Smooth muscle cell (in vitro differentiated cells): ENCODE measurements at regions not wholly inside any gene's neighbourhood (a gene's known extent, or its start where the extent isn't known, plus 50 kb on each side); places are given as distances from the start of the nearest gene placed in this dataset.

Experiments used
- DNase-seq: peaks from one replicate; lab custom pipeline; 2025; ENCODE audit not compliant: unreplicated experiment; lab: John Stamatoyannopoulos, UW
- H2AFZ ChIP-seq: fragments of 200-600 bp; sonication (generic); 2 replicates; pipeline ENCODE4 v1.6.0; 2016; ENCODE audit warnings: antibody characterized with exemption, low read depth, mild to moderate bottlenecking
- H3F3A ChIP-seq: fragments of 200-600 bp; sonication (generic); 2 replicates; pipeline ENCODE4 v1.6.0; 2017; ENCODE audit warnings: antibody characterized with exemption, low read depth
- H3K27ac ChIP-seq: fragments of 200-600 bp; sonication (generic); 2 replicates; pipeline ENCODE4 v1.5.1; 2016; ENCODE audit warnings: low read depth, mild to moderate bottlenecking
- H3K27me3 ChIP-seq: fragments of 200-600 bp; sonication (generic); 2 replicates; pipeline ENCODE4 v1.6.1; 2016; ENCODE audit warnings: low read depth, mild to moderate bottlenecking
- H3K36me3 ChIP-seq: fragments of 200-600 bp; sonication (generic); 2 replicates; pipeline ENCODE4 v1.5.1; 2016; ENCODE audit warnings: low read depth
- H3K4me1 ChIP-seq: fragments of 200-600 bp; sonication (generic); 2 replicates; pipeline ENCODE4 v1.5.1; 2016; ENCODE audit warnings: low read depth
- H3K4me2 ChIP-seq: fragments of 200-600 bp; sonication (generic); 2 replicates; pipeline ENCODE4 v1.6.0; 2016; ENCODE audit warnings: mild to moderate bottlenecking
- H3K4me3 ChIP-seq: fragments of 200-600 bp; sonication (generic); 2 replicates; pipeline ENCODE4 v1.5.1; 2016; ENCODE audit warnings: mild to moderate bottlenecking
- H3K79me2 ChIP-seq: fragments of 200-600 bp; sonication (generic); 2 replicates; pipeline ENCODE4 v1.6.0; 2016; ENCODE audit warnings: low read depth, mild to moderate bottlenecking
- H3K9ac ChIP-seq: fragments of 200-600 bp; sonication (generic); 2 replicates; pipeline ENCODE4 v1.6.0; 2016; ENCODE audit warnings: low read depth
- H3K9me3 ChIP-seq: fragments of 200-600 bp; sonication (generic); replicated peaks from 2 replicates; pipeline ENCODE4 v1.5.1; 2016; ENCODE audit warnings: low read depth
- H4K20me1 ChIP-seq: fragments of 200-600 bp; sonication (generic); 2 replicates; pipeline ENCODE4 v1.6.0; 2016; ENCODE audit warnings: low read depth
- CTCF ChIP-seq: fragments of 200-600 bp; sonication (generic); IDR thresholded peaks from 2 replicates; pipeline ENCODE4 v1.5.1; 2017; ENCODE audit warnings: borderline replicate concordance, mild to moderate bottlenecking, antibody characterized with exemption; ENCODE audit not compliant: insufficient read depth, poor library complexity, severe bottlenecking
- WGBS: methylation state at CpG from one replicate; pipeline ENCODE4 v1.1.7; 2016; ENCODE audit warnings: low lambda C conversion rate; 5-methylcytosine and 5-hydroxymethylcytosine counted together

GRCh38 chr6:11911538-11911937 is 100.6 kb upstream of the HIVEP1 start:
- no peaks in the 10 kb centered on the region for H3K27me3 ChIP-seq
- no peaks in the 10 kb centered on the region for H4K20me1 ChIP-seq
- DNase-seq: no peak
- no peak overlapping the region for H3K9ac ChIP-seq
- no peaks in the 10 kb centered on the region for H3K4me1 ChIP-seq
- no peaks in the 10 kb centered on the region for H3K36me3 ChIP-seq
- no peak overlapping the region for H2AFZ ChIP-seq
- no peaks in the 10 kb centered on the region for H3K9me3 ChIP-seq
- WGBS: 67% methylated on average over 1 of the region's 1 CpG
- TF ChIP-seq CTCF: no peak
- no peaks in the 10 kb centered on the region for H3K79me2 ChIP-seq
- no peak overlapping the region for H3K4me3 ChIP-seq
- H3F3A ChIP-seq: peaks cover 3% of the 10 kb centered on the region
- H3K4me2 ChIP-seq: no peak overlapping the region
- no peak overlapping the region for H3K27ac ChIP-seq

GRCh38 chr6:11909696-11910132 is 102.4 kb upstream of the HIVEP1 start:
- Histone ChIP-seq H3K4me2 (peak overlapping the region; percentile 18), H3K9me3 (no peaks in the 10 kb centered on the region), H3K27me3 (no peaks in the 10 kb centered on the region), H3K27ac (peak overlapping the region; percentile 23), H2AFZ (no peak overlapping the region), H3K79me2 (no peaks in the 10 kb centered on the region), H3K4me3 (no peak overlapping the region), H3K9ac (no peak overlapping the region), H3F3A (peaks cover 3% of the 10 kb centered on the region), H3K36me3 (no peaks in the 10 kb centered on the region), H4K20me1 (no peaks in the 10 kb centered on the region), H3K4me1 (no peaks in the 10 kb centered on the region)
- WGBS: 59% methylated on average over 7 of the region's 7 CpGs
- no peak for TF ChIP-seq CTCF
- no peak for DNase-seq

GRCh38 chr6:11908436-11909105 is 103.5 kb upstream of the HIVEP1 start:
- Histone ChIP-seq H3K36me3 (no peaks in the 10 kb centered on the region), H2AFZ (no peak overlapping the region), H3K4me3 (no peak overlapping the region), H3K4me1 (no peaks in the 10 kb centered on the region), H3K9me3 (no peaks in the 10 kb centered on the region), H3K9ac (no peak overlapping the region), H4K20me1 (no peaks in the 10 kb centered on the region), H3K27me3 (no peaks in the 10 kb centered on the region), H3F3A (peaks cover 3% of the 10 kb centered on the region), H3K27ac (no peak overlapping the region), H3K4me2 (no peak overlapping the region), H3K79me2 (no peaks in the 10 kb centered on the region)
- DNase-seq: no peak
- 81% methylated on average over 2 of the region's 2 CpGs for WGBS
- TF ChIP-seq CTCF: no peak

GRCh38 chr6:11903645-11904044 is 108.5 kb upstream of the HIVEP1 start:
- no peak for TF ChIP-seq CTCF
- H3K79me2 ChIP-seq: no peaks in the 10 kb centered on the region
- 96% methylated on average over 2 of the region's 2 CpGs for WGBS
- H3K4me2 ChIP-seq: no peak overlapping the region
- no peaks in the 10 kb centered on the region for H3K36me3 ChIP-seq
- no peak overlapping the region for H3K9ac ChIP-seq
- H4K20me1 ChIP-seq: no peaks in the 10 kb centered on the region
- DNase-seq: no peak
- H3F3A ChIP-seq: no peaks in the 10 kb centered on the region
- no peak overlapping the region for H2AFZ ChIP-seq
- H3K9me3 ChIP-seq: no peaks in the 10 kb centered on the region
- H3K4me3 ChIP-seq: no peak overlapping the region
- H3K27me3 ChIP-seq: no peaks in the 10 kb centered on the region
- no peak overlapping the region for H3K27ac ChIP-seq
- H3K4me1 ChIP-seq: peaks cover 9% of the 10 kb centered on the region
